Stomach (tissue), 8 donors: ENCODE measurements at regions not wholly inside any gene's neighbourhood (a gene's known extent, or its start where the extent isn't known, plus 50 kb on each side); places are given as distances from the start of the nearest gene placed in this dataset.
A peak's percentile ranks its signal among the peaks of the same experiment; 100 is the strongest.
"Not testable (repeated sequence)": the region's sequence is repeated elsewhere in the genome, so short reads cannot be mapped to it uniquely, and the experiment has no call there.

ENCODE experiments used
- DNase-seq, 2 donors: peaks; one replicate each; pipeline versions ENCODE4 v3.0.0 to v3.0.0-alpha.2; 2013 to 2019
- H3K27ac ChIP-seq, 5 donors: fragments of 200-600 bp in 4 of 5; sonication (generic) in 4 of 5; one replicate each; pipeline ENCODE4 v1.5.1; 2013 to 2019; ENCODE audit warnings: mild to moderate bottlenecking in 1 of 5, moderate library complexity in 1 of 5
- H3K27me3 ChIP-seq, 3 donors: fragments of 200-600 bp; sonication (generic); one replicate each; pipeline ENCODE4 v1.5.1; 2017 to 2019; ENCODE audit warnings: mixed run types in 1 of 3
- H3K36me3 ChIP-seq, 4 donors: fragments of 200-600 bp; sonication (generic); 1 replicate in 3 of 4; 2 replicates in 1 of 4; pipeline ENCODE4 v1.5.1; 2016 to 2019
- H3K4me1 ChIP-seq, 4 donors: fragments of 200-600 bp; sonication (generic); one replicate each; pipeline ENCODE4 v1.5.1; 2016 to 2019
- H3K4me3 ChIP-seq, 4 donors: fragments of 200-600 bp; sonication (generic) in 3 of 4; one replicate each; pipeline ENCODE4 v1.5.1; 2016 to 2019; ENCODE audit warnings: mild to moderate bottlenecking in 1 of 4
- H3K9me3 ChIP-seq, 4 donors: fragments of 200-600 bp; sonication (generic); one replicate each; pipeline ENCODE4 v1.5.1; 2016 to 2019
- CTCF ChIP-seq, 7 experiments: fragments of 450-650 bp in 4 of 7; fragments of 200-600 bp in 3 of 7; sonication (generic) in 3 of 7; IDR thresholded peaks; one replicate each; pipeline ENCODE4 v1.5.1; 2016 to 2019; ENCODE audit warnings: antibody characterized with exemption in 7 of 7, control low read depth in 2 of 7, mild to moderate bottlenecking in 1 of 7
- EP300 ChIP-seq: sonication (generic); formaldehyde crosslinking; IDR thresholded peaks from one replicate; pipeline ENCODE4 v1.6.1; 2017; ENCODE audit warnings: antibody characterized with exemption
- POLR2A ChIP-seq, 4 donors: fragments of 450-650 bp; IDR thresholded peaks; one replicate each; pipeline ENCODE4 v1.6.1; 2016; ENCODE audit warnings: antibody characterized with exemption in 4 of 4, control low read depth in 2 of 4, mild to moderate bottlenecking in 1 of 4, moderate library complexity in 1 of 4
- POLR2AphosphoS5 ChIP-seq, 3 donors: sonication (generic); formaldehyde crosslinking; IDR thresholded peaks; one replicate each; pipeline ENCODE4 v1.6.1; 2016; ENCODE audit warnings: antibody characterized with exemption in 3 of 3
- WGBS, 5 donors: extraction: QIAGEN DNeasy Blood & Tissue Kit in 3 of 5; methylation state at CpG; one replicate each; pipeline versions ENCODE4 v1.1.5 to v1.1.7; 2013 to 2018; 5-methylcytosine and 5-hydroxymethylcytosine counted together
- intact Hi-C: fragments of 100-400 bp; cut with DNase I; formaldehyde crosslinking; loops from one replicate; pipeline ENCODE4 v1.15.1; 2023; ENCODE audit warnings: low total_unique reads
- donor health status: healthy with polysubstance abuse.
- donor health status: Bipolar disorder and iron deficiency.
- donor health status: healthy.

GRCh38 chr15:31202953-31203352 is 101.4 kb upstream of the TRPM1 start:
- peaks cover 0 to 9% (median 0%) of the 10 kb centered on the region in 4 donors for H3K4me1 ChIP-seq
- no peaks in the 10 kb centered on the region for H3K36me3 ChIP-seq
- no peak overlapping the region for H3K4me3 ChIP-seq
- peaks cover 0 to 5% (median 0%) of the 10 kb centered on the region in 3 donors for H3K27me3 ChIP-seq
- WGBS, 5 donors = 50 to 69% (median 60%) methylated on average over 5 to 8 of the region's 8 CpGs
- no peaks in the 10 kb centered on the region for H3K9me3 ChIP-seq
- TF ChIP-seq EP300 (no peak), POLR2AphosphoS5 (IDR thresholded peaks at IDR 0.05) (no peak), CTCF (IDR thresholded peaks at IDR 0.05) (no peak)
- DNase-seq = peak in 1 of 2 donors; percentile 29
- intact Hi-C loops = loop anchor here (5.0 kb wide), 1 partner anchor 284 kb away; no protein-coding TSS in a partner anchor
- no peak overlapping the region for H3K27ac ChIP-seq

- H3K4me3 ChIP-seq = no peak overlapping the region
- H3K27me3 ChIP-seq = peaks cover 0 to 5% (median 0%) of the 10 kb centered on the region in 3 donors
- no peaks in the 10 kb centered on the region for H3K36me3 ChIP-seq
- no peak for DNase-seq
- no peak for TF ChIP-seq POLR2A (IDR thresholded peaks at IDR 0.05)
- no peak for TF ChIP-seq POLR2AphosphoS5 (IDR thresholded peaks at IDR 0.05)
- TF ChIP-seq CTCF (IDR thresholded peaks at IDR 0.05) = no peak
- TF ChIP-seq EP300 = no peak
- H3K4me1 ChIP-seq = peaks cover 0 to 9% (median 0%) of the 10 kb centered on the region in 4 donors
- H3K9me3 ChIP-seq = no peaks in the 10 kb centered on the region
- no peak overlapping the region for H3K27ac ChIP-seq
- intact Hi-C loops = loop anchor here (5.0 kb wide), 1 partner anchor 283 kb away; no protein-coding TSS in a partner anchor
- WGBS, 5 donors = 73 to 83% (median 78%) methylated on average over 8 of the region's 8 CpGs
These were observed 102.5 kb upstream of the TRPM1 start for GRCh38 chr15:31203999-31204398.

DNA sequence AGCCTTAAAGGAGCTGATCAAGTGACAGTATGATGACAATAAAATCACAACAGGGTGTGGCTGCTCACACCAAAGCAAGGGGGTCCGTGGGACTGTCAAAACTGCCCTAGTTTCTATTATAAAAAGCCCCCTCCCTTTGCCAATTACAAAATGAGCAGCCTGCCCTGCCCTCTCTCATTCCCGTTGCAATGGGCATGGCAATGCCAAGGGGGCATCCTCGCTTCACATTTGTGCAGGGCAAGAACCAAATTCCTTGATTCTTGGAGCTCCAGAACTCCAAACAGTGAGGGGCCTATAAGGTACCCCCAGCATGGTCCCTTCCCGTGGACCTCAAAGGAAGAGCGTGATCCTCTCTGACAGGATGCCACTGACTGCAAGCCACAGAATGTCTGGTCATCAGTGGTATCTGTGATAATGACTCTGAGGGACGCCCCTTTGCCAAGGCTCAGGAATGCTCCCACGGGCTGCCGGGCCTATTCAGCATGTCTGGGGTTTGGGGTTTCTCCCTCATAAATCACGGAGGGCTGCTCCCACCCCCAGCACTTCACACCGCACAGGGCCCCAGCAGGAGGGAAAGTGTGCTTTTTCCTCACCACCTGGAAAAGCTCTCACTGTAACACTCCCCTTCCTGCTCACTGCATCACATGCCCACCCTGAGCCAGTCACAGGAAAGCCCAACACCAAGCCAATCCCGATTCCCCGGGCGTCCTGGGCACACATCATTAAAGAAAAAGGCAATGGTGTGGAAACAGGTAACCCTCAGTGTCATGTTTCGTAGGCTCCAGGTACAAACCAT is 105.1 kb upstream of the TRPM1 start:
- Histone ChIP-seq H3K4me1 (no peaks in the 10 kb centered on the region), H3K27me3 (peaks cover 0 to 5% (median 0%) of the 10 kb centered on the region in 3 donors), H3K4me3 (no peak overlapping the region), H3K36me3 (no peaks in the 10 kb centered on the region), H3K9me3 (peaks cover 0 to 7% (median 2%) of the 10 kb centered on the region in 4 donors), H3K27ac (no peak overlapping the region)
- intact Hi-C loops = no loop called here
- DNase-seq = no peak
- 69 to 76% (median 73%) methylated on average over 14 of the region's 14 CpGs for WGBS, 5 donors
- TF ChIP-seq EP300 (no peak), POLR2AphosphoS5 (IDR thresholded peaks at IDR 0.05) (no peak), CTCF (IDR thresholded peaks at IDR 0.05) (no peak), POLR2A (IDR thresholded peaks at IDR 0.05) (no peak)

DNA sequence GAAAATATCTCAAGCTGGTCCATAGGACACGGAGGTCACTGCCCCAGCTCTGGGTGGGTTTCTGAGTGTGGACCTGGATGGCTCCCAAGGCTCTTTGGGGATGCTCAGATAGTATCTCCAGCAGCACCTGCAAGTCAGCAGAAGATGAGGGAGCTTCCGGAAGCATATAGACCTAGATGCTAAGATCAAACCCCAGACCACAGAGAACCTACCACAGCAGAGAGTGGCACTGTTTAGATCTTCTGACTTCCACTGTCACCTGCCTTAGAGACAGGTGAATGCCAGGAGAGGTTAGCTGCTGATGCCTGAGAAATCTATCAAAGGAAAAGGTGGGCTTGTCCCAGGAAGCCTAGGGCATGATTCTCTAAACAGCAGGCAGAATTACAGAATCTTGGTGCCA is 105.7 kb upstream of the TRPM1 start:
- peaks cover 0 to 4% (median 0%) of the 10 kb centered on the region in 4 donors for H3K4me1 ChIP-seq
- no peak overlapping the region for H3K4me3 ChIP-seq
- intact Hi-C loops = no loop called here
- DNase-seq = no peak
- TF ChIP-seq POLR2A (IDR thresholded peaks at IDR 0.05) (no peak), CTCF (IDR thresholded peaks at IDR 0.05) (no peak), EP300 (no peak)
- no peak overlapping the region for H3K27ac ChIP-seq
- 82 to 100% (median 87%) methylated on average over 2 of the region's 2 CpGs for WGBS, 5 donors
- no peaks in the 10 kb centered on the region for H3K36me3 ChIP-seq
- peaks cover 0 to 7% (median 2%) of the 10 kb centered on the region in 4 donors for H3K9me3 ChIP-seq
- peaks cover 0 to 5% (median 0%) of the 10 kb centered on the region in 3 donors for H3K27me3 ChIP-seq

- H3K4me3 ChIP-seq, intact Hi-C loops, H3K36me3 ChIP-seq, H3K9me3 ChIP-seq, H3K27me3 ChIP-seq, DNase-seq, H3K27ac ChIP-seq: not testable (repeated sequence)
- peaks cover 0 to 10% (median 0%) of the 10 kb centered on the region in 4 donors for H3K4me1 ChIP-seq
- 96 to 100% (median 100%) methylated on average over 1 of the region's 1 CpG for WGBS, 5 donors
These were observed 106.3 kb upstream of the TRPM1 start for GRCh38 chr15:31207861-31208260.
